HUDEP-2 (cell line): ENCODE measurements at regions not wholly inside any gene's neighbourhood (a gene's known extent, or its start where the extent isn't known, plus 50 kb on each side); places are given as distances from the start of the nearest gene placed in this dataset.

Source experiments
- DNase-seq, 76 experiments: peaks; one replicate each; lab custom pipeline; 2025; ENCODE audit not compliant: unreplicated experiment in 76 of 76; lab: John Stamatoyannopoulos, UW

DNA sequence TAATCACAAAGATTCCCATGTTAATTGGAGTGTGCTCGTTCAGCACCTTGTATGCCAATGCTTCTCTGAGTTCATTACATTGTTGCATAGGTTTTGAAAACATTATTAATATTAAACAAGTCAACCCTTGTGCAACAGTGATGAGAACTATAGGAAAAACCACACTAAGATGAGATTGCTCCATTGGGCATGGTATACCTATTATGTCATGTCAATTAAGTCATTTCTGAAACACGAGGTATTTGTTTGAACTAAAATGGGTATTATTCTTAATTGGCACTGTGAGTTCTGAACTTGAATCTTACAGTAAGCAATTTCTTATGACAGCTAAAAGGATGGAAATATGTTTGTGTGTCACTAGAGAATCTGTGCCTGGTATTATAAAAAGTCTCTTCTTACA, 447.7 kb downstream of the EFNA5 start:
- DNase-seq: no peak

DNA sequence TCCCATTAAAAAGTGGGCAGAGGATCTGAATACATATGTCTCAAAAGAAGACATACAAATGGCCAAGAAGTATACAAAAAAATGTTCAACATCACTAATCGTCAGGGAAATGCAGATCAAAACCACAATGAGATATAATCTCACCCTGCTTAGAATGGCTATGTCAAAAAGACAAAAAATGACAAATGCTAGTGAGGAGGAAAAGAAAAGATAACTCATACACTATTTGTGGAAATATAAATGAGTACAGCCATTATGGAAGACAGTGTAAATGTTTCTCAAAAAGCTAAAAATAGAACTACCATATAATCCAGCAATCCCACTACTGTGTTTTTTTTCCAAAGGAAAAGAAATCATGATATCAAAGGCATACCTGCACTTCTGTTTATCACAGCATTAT, 450.7 kb downstream of the EFNA5 start:
- DNase-seq: no peak

GRCh38 chr5:107218457-107219193, 452.1 kb downstream of the EFNA5 start:
- no peak for DNase-seq

- DNase-seq: no peak
Observed at GRCh38 chr5:107217721-107218130, 453.0 kb downstream of the EFNA5 start.

DNA sequence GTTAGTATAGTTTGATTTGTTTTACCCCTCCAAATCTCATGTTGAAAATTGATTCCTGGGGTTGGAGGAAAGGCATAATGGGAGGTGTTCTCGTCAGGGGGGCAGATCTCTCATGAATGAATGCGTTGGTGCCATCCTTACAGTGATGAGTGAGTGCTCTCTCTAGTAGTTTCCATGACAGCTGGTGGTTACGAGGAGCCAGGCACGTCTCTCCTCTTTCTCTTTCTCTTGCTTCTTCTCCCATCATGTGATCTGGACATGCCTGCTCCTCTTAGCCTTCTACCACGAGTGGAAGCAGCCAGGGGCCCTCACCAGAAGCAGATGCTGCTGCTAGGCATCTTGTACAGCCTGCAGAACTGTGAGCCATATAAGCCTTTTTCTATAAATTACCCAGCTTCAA, 454.1 kb downstream of the EFNA5 start:
- DNase-seq: no peak

- no peak for DNase-seq
Observed at GRCh38 chr5:107215611-107216010, 455.1 kb downstream of the EFNA5 start.

GRCh38 chr5:107213025-107213424, 457.7 kb downstream of the EFNA5 start:
- no peak for DNase-seq

GRCh38 chr5:107211630-107212029, 459.1 kb downstream of the EFNA5 start:
- no peak for DNase-seq

DNA sequence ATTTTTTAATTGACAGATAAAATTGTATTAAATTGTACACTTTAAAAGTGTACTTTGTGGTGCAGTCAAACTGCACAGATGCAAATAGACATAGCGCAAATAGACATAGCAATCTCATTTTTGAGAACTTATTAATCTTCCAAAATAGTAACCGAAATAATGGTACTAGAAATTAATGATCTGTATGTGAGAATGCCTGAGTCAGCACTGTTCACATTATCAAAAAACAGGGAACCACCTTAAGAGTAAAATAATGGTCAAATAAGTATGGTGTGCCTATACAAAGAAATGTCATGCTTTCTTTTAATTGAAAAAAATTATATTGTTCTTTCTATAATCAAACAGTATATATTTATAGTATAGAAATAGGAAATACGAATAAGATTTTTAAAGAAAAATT, 461.9 kb downstream of the EFNA5 start:
- no peak for DNase-seq

GRCh38 chr5:107204413-107204812, 466.3 kb downstream of the EFNA5 start:
- DNase-seq: no peak

DNA sequence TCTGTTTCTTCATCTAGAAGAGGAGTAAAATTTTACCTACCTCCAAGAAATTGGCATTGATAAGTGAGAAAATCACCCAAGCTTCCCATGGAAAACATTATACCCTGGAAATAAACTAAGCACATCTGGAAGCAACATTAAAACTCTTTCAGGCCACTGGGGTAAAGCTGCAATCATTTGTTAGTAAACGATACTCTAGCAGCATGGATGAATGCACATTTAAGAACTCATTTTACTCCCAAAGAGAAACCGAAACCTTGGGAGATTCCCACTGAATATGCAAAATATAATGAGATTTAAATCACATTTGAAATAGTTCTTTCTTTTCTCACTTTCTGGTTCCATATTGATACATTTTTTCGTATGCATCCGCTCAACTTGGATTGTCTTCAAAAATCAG, 467.5 kb downstream of the EFNA5 start:
- DNase-seq: no peak

GRCh38 chr5:107199756-107200155, 471.0 kb downstream of the EFNA5 start:
- no peak for DNase-seq

DNA sequence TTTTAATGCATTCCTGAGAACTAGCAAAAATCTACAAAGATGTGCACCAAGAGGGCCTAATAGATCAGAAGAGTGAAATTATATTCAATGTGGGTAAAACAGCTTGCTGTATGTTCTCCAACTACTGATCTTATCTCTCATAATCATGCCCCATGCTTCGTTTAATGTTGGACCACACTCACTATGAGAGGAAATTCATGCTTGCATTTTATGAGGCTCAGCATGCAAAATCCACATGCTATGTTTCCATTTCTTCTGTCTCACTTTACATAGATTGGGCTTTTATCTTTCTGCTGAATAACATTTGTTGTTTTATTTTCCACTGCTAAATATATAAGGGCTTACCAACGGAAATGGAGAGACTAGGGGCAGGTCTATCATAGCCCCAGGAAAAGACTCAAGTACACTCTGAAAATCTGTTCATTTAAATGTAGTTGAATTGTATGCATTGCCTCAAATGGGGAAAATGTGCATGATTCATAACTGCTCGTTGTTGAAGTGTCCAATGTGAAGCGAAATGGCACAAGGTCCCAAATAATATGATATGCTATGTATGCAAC, 474.2 kb downstream of the EFNA5 start:
- no peak for DNase-seq

GRCh38 chr5:107195890-107196395, 474.8 kb downstream of the EFNA5 start:
- DNase-seq: no peak

- no peak for DNase-seq
Observed at GRCh38 chr5:107184871-107185270, 485.9 kb downstream of the EFNA5 start.

GRCh38 chr5:107184066-107184465, 486.7 kb downstream of the EFNA5 start:
- DNase-seq: no peak

- no peak for DNase-seq
Observed at GRCh38 chr5:107170620-107171019, 500.1 kb downstream of the EFNA5 start.

DNA sequence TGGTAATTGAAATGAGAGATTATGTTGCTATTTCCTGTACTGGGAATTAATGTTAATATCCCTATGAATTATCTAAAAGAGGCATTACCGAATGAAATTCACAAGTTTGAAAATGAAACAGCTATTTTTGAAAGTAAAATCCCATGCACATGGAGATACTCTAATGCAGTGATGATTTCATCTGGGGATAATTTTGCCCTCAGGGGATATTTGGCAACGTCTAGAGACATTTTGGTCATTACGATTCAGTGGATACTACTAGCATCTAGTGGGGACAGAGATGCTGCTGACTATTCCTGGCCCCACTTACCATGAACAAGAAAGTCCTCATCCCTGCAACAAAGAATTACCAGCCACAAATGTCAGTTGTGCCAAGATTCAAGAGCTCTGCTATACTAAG, 500.9 kb downstream of the EFNA5 start:
- no peak for DNase-seq

DNA sequence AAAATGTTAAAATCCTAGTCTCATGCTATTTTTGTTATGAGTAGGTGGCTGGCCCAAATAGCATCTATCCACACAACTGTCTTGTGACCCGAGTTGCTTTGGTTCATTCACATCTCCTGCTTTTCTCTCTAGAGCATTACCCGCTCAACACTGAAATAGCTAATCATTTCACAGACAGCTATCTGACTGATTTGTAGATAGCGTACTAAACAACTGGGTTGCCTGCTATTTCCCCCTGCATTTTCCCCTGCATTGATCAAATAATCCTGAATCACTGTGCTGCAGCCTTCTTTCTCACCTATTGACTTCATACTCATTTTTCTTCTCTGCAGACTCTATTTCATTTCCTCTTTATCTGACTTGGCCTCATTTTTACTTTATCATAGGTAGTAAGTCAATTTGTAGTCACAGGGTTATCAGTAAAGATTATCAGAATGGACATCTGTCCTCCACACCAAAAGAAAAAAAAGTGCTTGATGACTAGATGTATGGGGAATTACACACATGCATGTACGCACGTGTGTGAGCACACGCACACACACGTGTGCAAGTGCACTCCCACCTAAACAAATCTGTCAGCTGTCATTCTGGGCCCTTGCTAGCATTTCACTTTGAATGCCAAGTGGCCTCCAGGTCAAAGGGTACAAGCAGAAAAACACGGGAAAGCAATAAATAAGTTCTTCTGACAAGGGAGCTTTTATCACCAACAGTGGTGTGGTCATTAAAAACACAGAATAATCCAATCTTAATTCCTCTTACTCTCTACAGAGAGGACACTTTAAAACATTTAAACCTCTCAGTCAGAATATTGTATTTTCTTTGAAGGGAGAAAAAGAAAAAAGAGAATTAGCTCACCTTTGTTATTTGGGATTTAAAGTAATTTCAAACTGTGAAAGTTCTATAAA, 501.6 kb downstream of the EFNA5 start:
- DNase-seq: no peak

DNA sequence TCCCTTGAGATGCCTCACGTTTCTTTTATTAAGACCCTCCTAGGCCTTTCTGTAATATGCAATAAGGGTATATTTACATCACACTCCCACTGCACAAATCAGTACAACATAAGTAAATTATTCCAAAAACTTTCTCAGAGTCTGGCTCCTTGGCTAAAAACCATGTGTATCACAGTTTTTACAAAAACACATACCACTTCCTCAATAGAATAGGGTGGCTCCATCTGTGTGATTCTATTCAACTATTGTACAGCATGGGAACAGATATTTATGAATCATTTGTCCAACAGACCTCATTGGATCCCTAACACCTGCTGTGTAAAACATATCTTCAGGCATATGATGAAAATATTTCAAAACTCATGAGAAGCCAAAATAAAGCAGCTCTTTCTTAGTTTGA, 502.7 kb downstream of the EFNA5 start:
- DNase-seq: no peak

GRCh38 chr5:107165296-107165695, 505.4 kb downstream of the EFNA5 start:
- DNase-seq: no peak
